Erythroblast (primary cell): ENCODE measurements at regions not wholly inside any gene's neighbourhood (a gene's known extent, or its start where the extent isn't known, plus 50 kb on each side); places are given as distances from the start of the nearest gene placed in this dataset.

Experiments used
- GATA1 ChIP-seq: IDR thresholded peaks from 2 replicates; pipeline ENCODE4 v1.6.1; 2011; ENCODE audit warnings: low read depth, mild to moderate bottlenecking, control low read depth, low read length, moderate library complexity
- POLR2A ChIP-seq: IDR thresholded peaks from 2 replicates; pipeline ENCODE4 v1.6.1; 2011; ENCODE audit warnings: mild to moderate bottlenecking, low read length

- TF ChIP-seq POLR2A (no peak), GATA1 (no peak)
These were observed 314.4 kb upstream of the NT5C1B start for GRCh38 chr2:18903750-18904149.
